ENCODE measurements at regions not wholly inside any gene's neighbourhood (a gene's known extent, or its start where the extent isn't known, plus 50 kb on each side); places are given as distances from the start of the nearest gene placed in this dataset.
"Not testable (repeated sequence)": the region's sequence is repeated elsewhere in the genome, so short reads cannot be mapped to it uniquely, and the experiment has no call there.

DNA sequence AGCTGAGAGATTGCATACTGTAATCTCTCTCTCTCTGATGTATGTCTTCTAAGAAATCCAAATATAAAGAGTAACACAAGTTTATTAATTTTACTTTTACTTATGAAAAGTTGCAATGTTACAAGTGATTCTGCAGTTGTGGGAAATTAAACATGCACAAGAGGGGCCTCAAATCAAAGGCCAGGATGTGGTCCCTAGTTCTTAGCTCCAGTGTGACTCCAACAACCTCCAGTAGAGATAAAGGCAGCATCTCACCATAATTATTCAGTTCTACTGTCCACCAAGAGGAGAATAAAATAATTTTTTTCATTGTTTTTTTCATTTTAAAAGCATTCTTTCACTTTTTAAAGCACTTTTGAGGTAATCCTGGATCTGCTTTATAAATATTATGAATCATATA is 223.3 kb downstream of the RAP2B start:
- no peak for DNase-seq

DNA sequence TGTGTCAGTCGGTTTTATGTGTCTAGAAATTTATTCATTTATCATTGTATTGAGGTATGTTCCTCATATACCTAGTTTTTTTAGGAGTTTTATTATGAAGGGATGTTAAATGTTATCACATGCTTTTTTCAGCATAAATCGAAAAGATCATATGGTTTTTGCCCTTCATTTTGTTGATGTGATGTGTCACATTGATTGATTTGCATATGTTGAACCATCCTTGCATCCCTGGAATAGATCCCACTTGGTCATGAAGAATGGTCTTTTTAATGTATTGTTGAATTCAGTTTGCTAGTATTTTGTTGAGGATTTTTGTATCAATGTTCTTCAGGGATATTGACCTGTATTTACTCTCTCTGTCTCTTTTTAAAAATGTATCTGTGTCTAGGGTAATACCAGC is 230.3 kb downstream of the RAP2B start:
- DNase-seq = no peak

DNA sequence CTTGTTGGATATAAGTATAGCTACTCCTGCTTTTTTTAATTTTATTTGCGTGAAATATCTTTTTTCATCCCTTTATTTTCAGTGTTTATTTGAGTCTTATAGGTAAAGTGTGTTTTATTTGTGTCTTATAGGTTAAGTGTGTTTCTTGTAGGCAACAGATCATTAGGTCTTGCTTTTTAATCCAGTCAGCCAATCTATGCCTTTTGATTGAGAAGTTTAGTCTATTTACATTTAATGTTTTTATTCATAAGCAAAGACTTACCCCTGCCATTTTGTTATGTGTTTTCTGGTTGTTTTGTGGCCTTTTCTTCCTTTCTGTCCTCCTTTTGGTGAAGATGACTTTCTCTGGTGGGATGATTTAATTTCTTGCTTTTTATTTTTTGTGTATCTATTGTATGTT is 232.0 kb downstream of the RAP2B start:
- DNase-seq = no peak

DNA sequence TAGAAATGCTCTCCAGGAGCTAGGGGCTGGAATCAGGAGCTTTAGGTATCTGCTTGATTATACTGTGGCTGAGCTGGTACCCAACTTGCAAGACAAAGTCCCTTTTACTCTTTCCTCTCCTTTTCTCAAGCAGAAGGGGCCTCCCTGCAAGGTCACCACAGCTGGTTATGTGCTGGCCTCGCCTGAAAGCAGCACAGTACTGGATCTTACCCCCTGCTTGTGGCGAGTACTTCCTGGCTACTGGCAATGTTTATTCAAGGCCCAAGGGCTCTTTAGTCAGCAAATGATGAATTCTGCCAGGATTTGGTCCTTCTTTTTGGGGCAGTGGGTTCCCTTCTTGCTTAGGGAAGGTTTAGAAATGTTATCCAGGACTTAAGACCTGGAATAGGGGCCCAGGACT is 234.6 kb downstream of the RAP2B start:
- DNase-seq = no peak

DNA sequence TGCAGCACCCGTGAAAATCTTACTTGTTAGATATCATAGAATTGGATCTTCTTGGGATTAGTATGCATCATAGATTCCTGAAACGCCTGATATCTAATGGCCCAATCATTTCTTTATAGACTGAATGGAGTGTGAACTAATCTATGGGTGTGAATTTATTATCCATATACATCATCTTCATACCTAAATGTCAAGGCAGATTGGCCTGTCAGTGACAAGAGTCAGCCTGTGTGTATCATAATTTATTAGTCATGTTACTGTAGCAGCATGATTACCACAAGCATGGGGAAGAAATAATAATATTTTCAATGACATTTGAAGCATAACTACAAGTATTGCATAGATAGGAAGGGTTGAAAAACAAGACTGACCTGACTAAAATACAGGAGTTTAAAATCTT is 235.8 kb downstream of the RAP2B start:
- no peak for DNase-seq

DNA sequence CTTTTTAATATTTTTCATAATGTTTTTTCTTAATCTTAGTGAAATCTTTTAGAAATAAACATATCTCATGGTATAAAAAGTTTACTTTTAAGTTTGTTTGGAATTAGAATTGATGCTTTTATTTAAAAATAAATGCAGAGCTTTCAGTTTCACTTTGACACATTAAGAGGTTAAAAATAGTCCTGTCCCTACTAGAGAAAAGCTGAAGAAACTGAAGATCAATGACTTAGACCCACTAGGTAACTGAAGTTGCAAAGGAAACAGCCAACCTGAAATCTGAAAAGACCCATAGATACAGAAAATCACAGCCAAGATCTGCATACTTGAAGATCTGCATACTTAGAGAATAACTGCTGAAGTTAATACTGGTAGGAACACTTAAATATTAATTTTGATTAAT is 237.6 kb downstream of the RAP2B start:
- DNase-seq = no peak

DNA sequence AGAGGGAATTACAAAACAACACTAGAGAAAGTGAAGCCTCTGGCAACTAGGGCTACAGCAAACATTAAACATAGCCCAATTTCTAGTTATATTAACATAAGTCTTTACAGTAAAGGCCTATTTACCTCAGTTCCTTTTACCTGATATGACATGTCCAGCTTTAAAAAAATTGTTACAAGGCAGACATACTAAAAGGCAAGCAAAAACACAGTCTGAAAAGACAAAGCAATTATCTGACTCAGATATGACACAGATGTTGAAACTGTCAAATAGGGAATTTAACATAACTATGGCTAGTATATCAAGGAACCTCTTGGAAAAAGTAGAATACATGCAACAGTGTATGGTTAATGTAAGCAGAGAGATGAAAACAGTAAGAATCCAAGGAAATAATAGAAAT is 238.6 kb downstream of the RAP2B start:
- no peak for DNase-seq

DNA sequence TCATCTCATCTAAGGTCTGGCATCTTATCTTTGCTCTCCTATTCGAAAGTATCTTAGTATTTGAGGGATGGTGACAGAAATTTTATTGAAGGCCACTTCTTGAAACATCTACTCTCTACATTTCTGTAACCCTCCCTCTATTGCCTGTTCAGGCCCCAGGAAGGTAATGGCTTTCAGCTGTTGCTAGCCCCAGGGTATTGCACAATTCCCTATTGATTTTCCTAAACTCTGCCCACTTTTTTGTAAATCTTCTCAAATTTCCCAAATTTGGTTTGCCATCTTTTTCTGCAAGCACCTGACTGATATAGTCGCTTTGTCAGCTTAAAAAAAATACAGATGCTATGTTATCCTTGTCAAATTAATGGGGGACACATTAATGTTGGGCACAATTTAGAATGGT is 242.1 kb downstream of the RAP2B start:
- DNase-seq = no peak

DNA sequence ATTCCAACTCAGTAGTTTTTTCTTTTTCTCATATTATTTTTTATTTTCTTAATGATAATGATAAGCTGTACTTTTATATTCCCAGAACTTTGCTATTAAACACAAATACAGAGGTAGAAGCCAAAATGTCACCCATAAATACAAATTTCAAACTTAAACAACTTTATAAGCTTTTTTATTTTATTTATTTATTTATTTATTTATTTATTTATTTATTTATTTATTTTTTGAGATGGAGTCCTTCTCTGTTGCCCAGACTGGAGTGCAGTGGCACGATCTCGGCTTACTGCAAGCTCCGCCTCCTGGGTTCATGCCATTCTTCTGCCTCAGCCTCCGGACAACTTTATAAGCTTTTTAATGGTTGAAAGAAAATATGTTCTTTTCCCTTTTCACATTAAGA is 243.3 kb downstream of the RAP2B start:
- DNase-seq = not testable (repeated sequence)

DNA sequence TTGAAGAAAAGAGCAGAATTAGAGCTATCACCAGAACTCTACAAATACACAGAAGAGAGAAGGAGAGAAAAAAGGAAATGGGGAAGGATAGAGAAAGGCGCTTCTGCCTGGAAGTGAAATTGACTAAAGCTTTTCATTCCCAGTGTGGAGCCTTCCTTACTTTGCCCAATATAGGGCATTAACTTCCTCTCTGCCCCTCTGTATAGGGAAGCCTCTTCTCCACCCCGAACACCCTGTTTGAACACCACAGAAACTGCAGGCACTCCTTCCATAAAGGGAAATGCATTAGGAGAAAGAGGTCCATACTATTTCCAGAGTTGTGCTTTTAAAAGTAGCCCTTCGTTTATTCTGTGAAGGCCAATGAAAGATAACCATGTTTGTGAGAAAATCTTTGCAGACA is 248.5 kb downstream of the RAP2B start:
- no peak for DNase-seq

DNA sequence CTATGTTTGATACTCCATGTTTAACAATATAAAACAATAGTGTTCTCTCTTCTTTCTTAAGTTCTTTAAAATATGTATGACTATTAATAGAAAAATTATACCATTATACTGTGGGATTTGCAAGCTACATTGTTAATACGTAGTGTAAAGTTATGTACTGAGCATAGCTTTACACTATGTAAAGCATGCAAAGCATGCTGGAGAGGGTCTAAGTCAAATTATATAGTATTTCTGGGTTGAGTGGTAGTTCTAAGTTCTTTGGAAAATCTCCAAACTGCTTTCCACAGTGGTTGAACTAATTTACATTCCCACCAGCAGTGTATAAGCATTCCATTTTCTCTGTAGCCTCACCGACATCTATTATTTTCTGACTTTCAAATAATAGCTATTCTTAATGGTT is 253.0 kb downstream of the RAP2B start:
- DNase-seq = no peak

DNA sequence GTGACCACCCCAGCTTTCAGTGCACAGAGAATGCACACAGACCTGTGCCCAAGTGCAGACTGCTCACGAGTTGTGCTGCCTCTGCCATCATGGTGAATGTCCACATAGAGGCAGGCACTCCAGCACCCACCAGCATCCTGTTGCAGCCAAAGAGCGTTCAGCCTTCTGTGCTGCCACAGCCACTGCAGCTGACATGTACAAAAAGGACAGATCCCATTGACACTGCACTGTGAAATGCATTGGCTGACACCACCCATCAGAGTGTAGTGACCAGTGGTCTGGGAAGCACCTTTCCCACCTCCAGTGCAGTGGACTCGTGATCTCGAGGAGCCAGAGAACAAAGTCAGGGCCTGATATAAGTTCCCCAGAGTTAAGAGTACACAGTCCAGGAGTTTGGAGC is 260.3 kb downstream of the RAP2B start:
- no peak for DNase-seq

DNA sequence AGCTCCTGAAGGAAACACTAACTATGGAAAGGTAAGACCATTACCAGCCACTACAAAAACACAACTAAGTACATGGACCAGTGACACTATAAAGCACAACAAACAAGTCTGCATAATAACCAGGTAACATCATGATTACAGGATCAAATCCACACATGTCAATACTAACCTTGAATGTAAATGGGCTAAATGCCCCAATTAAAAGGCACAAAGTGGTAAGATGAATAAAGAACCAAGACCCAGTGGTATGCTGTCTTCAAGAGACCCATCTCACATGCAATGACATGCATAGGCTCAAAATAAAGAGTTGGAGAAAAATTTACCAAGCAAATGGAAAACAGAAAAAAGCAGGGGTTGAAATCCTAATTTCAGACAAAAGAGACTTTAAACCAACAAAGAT is 261.8 kb downstream of the RAP2B start:
- DNase-seq = not testable (repeated sequence)

DNA sequence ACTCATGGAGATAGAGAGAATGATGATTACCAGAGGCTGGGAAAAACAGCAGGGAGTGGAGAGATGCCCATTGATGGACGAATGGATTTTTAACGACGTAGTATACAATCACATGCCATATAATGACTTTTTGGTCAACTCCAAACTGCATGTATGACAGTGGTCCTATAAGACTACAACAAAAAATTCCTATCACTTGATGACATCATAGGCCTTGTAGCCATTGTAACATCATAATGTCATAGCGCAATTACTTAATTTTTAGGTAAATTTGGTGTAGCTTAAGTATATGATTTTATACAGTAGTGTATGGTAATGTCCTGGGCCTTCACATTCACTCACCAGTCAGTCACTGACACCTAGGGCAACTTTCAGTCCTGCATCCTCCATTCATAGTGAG is 264.3 kb downstream of the RAP2B start:
- DNase-seq = no peak

DNA sequence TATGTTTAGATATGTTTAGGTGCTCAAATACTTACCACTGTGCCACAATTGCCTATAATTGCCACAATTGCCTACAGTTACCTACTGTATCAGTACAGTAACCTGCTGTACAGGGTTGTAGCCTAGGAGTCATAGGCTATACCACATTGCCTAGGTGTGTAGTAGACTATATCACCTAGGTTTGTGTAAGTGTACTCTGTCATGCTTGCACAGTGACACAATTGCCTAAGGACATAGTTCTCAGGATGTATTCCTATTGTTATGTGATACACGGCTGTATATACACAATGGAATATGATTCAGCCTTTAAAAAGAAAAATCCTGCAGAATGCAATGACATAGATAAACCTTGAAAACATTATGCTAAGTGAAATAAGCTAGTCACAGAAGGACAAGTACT is 264.8 kb downstream of the RAP2B start:
- DNase-seq = no peak

DNA sequence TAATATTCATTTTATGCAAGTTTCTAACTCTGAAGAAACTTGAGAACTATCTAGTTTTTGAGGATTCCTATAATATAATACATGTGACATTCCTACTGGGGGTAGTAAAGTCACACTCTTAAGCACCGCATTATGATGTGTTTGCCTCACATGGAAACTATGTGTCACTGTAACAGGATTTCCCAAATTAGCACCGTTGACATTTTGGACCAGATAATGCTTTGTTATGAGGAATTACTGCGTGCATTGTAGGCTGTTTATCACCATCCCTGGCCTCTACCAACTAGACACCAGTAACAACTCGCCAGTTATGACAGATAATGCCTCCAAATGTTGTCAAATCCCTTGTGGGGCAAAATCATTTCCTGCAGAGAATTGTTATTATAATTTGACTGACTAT is 267.8 kb downstream of the RAP2B start:
- DNase-seq = no peak

DNA sequence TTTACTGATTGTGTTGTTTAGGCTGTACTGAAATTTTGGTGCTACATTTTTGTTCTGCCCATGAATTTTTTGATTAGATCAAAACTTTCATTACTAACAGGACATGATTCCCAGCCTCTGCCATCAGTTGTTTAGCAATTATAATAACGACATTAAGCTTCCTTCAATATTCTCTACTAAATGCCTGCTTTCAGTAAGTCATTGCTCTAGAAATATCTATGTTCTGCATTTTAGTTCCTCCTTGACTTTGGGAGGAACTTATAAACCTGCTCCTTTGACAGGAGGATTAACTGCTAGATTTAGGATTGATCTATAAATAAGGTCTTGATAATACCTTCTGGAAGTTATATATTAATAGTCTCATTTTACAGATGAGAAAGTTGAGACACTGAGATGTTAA is 269.1 kb downstream of the RAP2B start:
- no peak for DNase-seq

DNA sequence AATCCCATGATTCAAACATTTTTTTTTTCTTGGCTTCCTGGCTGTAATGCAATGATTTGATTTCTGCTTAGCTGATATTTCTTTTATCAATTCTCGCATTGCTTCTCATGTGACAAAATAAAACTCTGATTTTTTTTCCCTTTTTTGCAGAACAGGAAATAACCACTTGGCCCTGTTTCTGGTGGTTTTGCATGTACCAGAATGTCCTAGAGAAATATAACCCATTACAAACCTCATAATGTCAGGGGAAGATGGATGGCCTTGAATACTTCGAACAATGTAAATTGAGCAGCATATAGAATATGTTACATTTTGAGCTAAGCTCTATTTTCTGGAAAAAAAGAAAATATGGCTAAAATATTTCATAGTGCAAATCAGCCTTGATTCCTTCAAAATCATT is 275.6 kb downstream of the RAP2B start:
- no peak for DNase-seq

DNA sequence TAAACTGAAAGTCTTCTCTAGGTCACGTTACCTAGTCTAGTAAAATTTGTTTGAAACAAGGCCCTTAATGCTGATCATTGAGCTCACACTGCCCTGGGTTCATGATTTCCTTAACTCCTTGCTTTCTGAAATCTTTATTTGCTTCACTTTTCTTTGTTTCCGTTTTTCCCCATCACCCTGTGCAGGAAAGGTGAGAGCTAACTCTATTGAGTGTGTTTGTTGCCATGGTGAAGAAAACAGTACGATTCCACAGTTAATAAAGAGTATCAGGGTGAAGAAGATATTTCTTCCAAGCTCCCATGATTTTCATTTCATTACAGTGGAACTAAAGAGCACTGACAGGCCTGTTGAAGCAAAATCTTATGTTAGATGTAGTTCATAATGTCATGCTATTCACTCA is 276.2 kb downstream of the RAP2B start:
- DNase-seq = no peak

DNA sequence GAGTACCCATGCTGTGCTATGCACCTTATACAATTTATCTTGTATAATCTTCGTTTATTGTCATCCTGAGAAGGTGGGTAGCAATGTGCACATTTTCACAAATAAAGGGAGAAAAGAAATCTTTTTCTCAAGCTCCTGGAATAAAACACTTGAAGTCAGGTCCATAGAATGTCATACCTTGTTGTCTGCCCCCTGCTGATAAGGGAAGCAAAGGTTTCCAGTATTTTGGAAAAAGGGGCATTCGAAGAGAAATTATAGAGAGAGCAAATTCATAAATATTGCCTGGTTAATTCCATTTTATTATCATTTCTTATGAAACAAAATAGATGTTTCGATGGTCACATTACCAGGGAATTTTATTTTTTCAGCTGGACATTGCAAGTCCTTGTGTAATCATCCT is 277.8 kb downstream of the RAP2B start:
- DNase-seq = no peak

DNA sequence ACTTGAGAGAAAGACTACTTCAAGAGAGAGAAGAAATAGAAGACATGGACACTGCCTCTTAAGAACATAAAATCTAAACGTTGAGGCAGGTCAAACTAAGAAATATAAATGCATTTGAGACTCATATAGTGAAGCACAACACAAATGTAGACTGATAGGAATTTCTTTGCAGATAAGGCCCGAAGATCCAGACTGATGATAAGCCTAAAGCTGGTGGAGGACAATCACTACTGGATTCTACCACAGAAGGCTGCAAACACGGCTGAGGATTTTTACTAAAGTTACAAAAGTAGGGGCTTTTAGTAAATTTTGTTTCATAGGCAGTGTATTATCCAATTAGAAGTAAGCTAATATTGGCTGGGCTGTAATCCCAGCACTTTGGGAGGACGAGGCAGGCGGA is 278.3 kb downstream of the RAP2B start:
- DNase-seq = no peak

DNA sequence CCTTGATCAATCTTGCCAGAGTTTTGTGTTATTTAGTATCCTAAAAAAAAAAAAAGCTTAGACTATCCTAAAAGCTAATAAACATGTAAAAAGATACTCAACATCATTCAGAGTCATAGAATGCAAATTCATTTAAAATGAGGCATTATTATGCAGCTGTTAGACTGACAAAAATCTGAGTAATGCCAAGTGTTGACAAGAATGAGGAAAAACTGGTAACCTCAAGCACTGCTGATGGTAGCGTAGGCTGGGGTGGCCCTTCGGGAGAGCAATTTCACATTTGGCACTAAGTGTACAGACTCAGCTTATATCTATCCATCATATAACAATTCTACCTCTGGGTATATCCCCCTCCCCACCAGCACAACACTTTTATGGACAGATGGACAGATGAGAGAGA is 280.4 kb downstream of the RAP2B start:
- no peak for DNase-seq

DNA sequence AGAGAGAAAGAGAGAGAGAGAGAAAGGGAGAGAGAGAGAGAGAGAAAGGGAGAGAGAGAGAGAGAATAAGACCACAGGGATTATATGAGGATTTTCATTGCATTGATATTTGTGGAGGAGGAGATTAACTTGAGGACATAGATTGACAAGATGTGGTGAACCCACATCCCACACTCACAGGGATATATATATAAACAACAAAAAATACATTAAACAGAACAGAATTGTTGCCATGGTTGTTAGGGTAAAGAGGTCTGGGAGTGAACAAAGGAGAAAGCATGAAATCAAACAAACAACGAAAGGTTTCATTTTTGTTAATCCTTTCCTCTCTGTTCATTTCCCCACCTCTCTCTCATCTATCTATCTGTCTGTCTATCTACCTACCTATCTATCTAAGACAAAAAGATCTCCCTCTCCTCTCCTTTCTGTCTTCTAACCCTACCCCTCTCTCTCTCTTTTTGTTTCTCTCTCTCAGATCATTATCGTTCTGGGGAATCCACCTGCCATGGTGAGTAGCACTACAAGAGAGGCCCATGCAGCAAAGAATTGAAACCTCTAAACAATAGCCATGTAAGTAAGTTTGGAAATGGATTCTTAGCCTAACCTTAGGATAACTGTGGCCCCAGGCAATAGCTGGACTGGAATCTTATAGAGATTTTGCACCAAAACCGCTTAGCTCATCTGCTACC is 280.9 kb downstream of the RAP2B start:
- DNase-seq = no peak

DNA sequence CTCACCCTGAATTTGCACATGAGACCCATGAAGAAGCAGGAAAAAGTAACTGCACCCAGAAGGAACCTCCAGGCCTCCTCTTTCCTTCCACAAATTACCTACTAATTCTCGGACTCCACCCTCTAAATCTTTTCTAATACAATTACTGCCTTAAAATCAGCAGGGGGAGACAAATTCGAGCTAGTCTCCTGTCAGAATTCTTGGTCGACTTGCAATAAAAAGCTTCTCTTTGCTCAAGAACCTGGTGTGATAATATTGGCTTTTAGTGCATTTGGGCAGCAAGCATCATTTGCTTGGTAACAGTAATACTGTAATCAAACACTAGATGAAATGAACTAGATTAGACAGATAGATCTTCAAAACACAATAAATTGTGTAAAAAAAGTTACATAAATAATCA is 281.9 kb downstream of the RAP2B start:
- DNase-seq = no peak

DNA sequence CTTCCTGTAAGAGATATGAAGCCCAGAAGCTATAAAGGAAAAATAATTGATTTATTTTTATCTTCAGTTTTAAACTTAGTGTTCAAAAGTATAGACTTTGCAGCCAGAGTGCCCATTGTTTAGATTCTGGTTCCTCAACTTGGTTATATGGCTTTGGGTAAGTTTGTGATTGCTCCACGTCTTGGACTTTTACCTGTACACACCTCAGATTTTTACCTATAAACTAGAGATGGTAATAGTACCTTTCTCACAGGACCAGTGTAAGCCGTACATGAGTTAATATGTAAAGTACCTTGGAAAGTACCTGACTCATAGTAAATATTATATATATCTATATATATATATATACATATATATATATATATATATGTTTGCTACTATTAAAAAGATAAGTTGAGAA is 283.8 kb downstream of the RAP2B start:
- DNase-seq = no peak

Measured in NCI-H345 (cell line).